A549 (cell line): ENCODE measurements at regions not wholly inside any gene's neighbourhood (a gene's known extent, or its start where the extent isn't known, plus 50 kb on each side); places are given as distances from the start of the nearest gene placed in this dataset.

Experiments used
- ESRRA ChIP-seq: fragments of 150-350 bp; IDR thresholded peaks from 2 replicates; pipeline ENCODE4 v1.6.1; 2014; ENCODE audit warnings: mild to moderate bottlenecking, low read length, borderline replicate concordance
- JUN ChIP-seq, 2 experiments: fragments of >200 bp; sonication (Bioruptor Twin); formaldehyde crosslinking; IDR thresholded peaks; 2 replicates in 1 of 2; 3 replicates in 1 of 2; pipeline ENCODE4 v1.6.1; 2016 to 2017
- MAFK ChIP-seq: fragments of 450-650 bp; IDR thresholded peaks from 2 replicates; pipeline ENCODE4 v1.6.1; 2014; ENCODE audit not compliant: partially characterized antibody
- TFCP2L1 ChIP-seq: fragments of 250-450 bp; sonication (Bioruptor Pico); IDR thresholded peaks from 2 replicates; pipeline ENCODE4 v1.5.0; 2021; ENCODE audit warnings: mild to moderate bottlenecking
- ZSCAN20 ChIP-seq: fragments of 250-450 bp; sonication (Bioruptor Pico); IDR thresholded peaks from 2 replicates; pipeline ENCODE4 v1.8.0; 2022; ENCODE audit warnings: mild to moderate bottlenecking, moderate library complexity
- TF ChIP-seq, protein P1 (sequence below): fragments of 250-450 bp; sonication (Bioruptor Pico); IDR thresholded peaks from 2 replicates; pipeline ENCODE4 v1.5.0; 2021; ENCODE audit warnings: mild to moderate bottlenecking, moderate library complexity, borderline replicate concordance
- TF ChIP-seq, protein P2 (sequence below): fragments of >200 bp; sonication (Bioruptor Twin); formaldehyde crosslinking; IDR thresholded peaks from 3 replicates; pipeline ENCODE4 v1.5.1; 2016

DNA sequence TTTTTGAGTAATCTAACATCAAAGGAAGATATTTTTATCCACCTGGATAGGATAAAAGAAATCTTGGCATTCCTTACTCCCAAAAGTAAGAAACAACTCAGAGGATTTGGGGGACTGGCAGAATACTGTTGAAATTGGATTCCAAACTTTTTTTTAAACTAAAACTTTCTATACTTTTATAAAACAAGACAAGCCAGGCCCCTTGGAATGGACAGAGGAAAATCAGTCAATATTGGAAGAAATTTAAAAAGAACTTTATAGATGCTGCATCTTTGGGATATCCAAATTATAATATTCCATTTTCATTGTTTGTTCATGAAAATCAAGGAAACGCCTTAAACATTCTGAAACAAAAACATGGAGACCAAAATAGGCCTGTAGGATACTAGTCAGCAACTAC, 147.6 kb upstream of the PIEZO2 start:
- TF ChIP-seq MAFK (no peak), ZSCAN20 (CRISPR knock-in tag) (no peak), ESRRA (no peak), JUN (IDR thresholded peaks at IDR 0.05) (no peak), TFCP2L1 (no peak)
- TF ChIP-seq, protein P1, sequence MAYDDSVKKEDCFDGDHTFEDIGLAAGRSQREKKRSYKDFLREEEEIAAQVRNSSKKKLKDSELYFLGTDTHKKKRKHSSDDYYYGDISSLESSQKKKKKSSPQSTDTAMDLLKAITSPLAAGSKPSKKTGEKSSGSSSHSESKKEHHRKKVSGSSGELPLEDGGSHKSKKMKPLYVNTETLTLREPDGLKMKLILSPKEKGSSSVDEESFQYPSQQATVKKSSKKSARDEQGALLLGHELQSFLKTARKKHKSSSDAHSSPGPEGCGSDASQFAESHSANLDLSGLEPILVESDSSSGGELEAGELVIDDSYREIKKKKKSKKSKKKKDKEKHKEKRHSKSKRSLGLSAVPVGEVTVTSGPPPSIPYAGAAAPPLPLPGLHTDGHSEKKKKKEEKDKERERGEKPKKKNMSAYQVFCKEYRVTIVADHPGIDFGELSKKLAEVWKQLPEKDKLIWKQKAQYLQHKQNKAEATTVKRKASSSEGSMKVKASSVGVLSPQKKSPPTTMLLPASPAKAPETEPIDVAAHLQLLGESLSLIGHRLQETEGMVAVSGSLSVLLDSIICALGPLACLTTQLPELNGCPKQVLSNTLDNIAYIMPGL (CRISPR knock-in tag): no peak
- TF ChIP-seq, protein P2, sequence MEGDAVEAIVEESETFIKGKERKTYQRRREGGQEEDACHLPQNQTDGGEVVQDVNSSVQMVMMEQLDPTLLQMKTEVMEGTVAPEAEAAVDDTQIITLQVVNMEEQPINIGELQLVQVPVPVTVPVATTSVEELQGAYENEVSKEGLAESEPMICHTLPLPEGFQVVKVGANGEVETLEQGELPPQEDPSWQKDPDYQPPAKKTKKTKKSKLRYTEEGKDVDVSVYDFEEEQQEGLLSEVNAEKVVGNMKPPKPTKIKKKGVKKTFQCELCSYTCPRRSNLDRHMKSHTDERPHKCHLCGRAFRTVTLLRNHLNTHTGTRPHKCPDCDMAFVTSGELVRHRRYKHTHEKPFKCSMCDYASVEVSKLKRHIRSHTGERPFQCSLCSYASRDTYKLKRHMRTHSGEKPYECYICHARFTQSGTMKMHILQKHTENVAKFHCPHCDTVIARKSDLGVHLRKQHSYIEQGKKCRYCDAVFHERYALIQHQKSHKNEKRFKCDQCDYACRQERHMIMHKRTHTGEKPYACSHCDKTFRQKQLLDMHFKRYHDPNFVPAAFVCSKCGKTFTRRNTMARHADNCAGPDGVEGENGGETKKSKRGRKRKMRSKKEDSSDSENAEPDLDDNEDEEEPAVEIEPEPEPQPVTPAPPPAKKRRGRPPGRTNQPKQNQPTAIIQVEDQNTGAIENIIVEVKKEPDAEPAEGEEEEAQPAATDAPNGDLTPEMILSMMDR: no peak
